HEK293T (cell line): ENCODE measurements at regions not wholly inside any gene's neighbourhood (a gene's known extent, or its start where the extent isn't known, plus 50 kb on each side); places are given as distances from the start of the nearest gene placed in this dataset.

ENCODE experiments used
- ARNT ChIP-seq: fragments of 450-650 bp; IDR thresholded peaks from 2 replicates; pipeline ENCODE4 v1.6.1; 2017; ENCODE audit warnings: mild to moderate bottlenecking
- BHLHE40 ChIP-seq: fragments of 450-650 bp; IDR thresholded peaks from 2 replicates; pipeline ENCODE4 v1.6.1; 2016; ENCODE audit warnings: mild to moderate bottlenecking, moderate library complexity, borderline replicate concordance
- FOXA1 ChIP-seq: fragments of 450-650 bp; IDR thresholded peaks from 2 replicates; pipeline ENCODE4 v1.6.1; 2016; ENCODE audit warnings: mild to moderate bottlenecking
- FOXK2 ChIP-seq: fragments of 450-650 bp; IDR thresholded peaks from 2 replicates; pipeline ENCODE4 v1.6.1; 2016; ENCODE audit warnings: mild to moderate bottlenecking
- FOXM1 ChIP-seq: fragments of 450-650 bp; IDR thresholded peaks from 2 replicates; pipeline ENCODE4 v1.6.1; 2017; ENCODE audit warnings: mild to moderate bottlenecking, borderline replicate concordance
- L3MBTL2 ChIP-seq: fragments of 450-650 bp; conservative IDR thresholded peaks from 2 replicates; pipeline ENCODE4 v1.6.1; 2016; ENCODE audit warnings: mild to moderate bottlenecking
- LEF1 ChIP-seq: fragments of 450-650 bp; IDR thresholded peaks from 2 replicates; pipeline ENCODE4 v1.6.1; 2017; ENCODE audit warnings: mild to moderate bottlenecking, borderline replicate concordance
- SP1 ChIP-seq: fragments of 450-650 bp; IDR thresholded peaks from 2 replicates; pipeline ENCODE4 v1.6.1; 2017
- SUZ12 ChIP-seq: fragments of 450-650 bp; IDR thresholded peaks from 2 replicates; pipeline ENCODE4 v1.6.1; 2016; ENCODE audit warnings: mild to moderate bottlenecking
- TARDBP ChIP-seq: fragments of 450-650 bp; IDR thresholded peaks from 2 replicates; pipeline ENCODE4 v1.6.1; 2016
- ZNF384 ChIP-seq: fragments of 450-650 bp; IDR thresholded peaks from 2 replicates; pipeline ENCODE4 v1.6.1; 2016
- TF ChIP-seq, protein P1 (sequence below): fragments of 450-650 bp; IDR thresholded peaks from 2 replicates; pipeline ENCODE4 v1.6.1; 2016

DNA sequence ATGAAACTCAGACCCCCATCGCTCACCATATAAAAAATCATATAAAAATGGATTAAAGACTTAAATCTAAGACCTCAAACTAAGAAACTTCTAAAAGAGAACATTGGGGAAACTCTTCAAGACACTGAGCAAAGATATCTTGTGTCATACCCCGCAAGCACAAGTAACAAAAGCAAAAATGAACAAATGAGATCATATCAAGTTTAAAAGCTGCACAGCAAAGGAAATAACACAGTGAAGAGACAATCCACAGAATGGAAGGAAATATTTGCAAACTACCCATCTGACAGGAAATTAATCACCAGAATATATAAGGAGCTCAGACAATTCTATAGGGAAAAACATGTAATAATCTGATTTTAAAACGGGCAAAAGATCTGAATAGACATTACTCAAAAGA lies 808.3 kb downstream of the LIG4 start:
- TF ChIP-seq L3MBTL2 (no peak), LEF1 (no peak), FOXA1 (no peak), SUZ12 (no peak), ZNF384 (no peak), BHLHE40 (no peak), TARDBP (no peak), FOXK2 (no peak), ARNT (no peak), SP1 (no peak), FOXM1 (no peak)
- TF ChIP-seq, protein P1, sequence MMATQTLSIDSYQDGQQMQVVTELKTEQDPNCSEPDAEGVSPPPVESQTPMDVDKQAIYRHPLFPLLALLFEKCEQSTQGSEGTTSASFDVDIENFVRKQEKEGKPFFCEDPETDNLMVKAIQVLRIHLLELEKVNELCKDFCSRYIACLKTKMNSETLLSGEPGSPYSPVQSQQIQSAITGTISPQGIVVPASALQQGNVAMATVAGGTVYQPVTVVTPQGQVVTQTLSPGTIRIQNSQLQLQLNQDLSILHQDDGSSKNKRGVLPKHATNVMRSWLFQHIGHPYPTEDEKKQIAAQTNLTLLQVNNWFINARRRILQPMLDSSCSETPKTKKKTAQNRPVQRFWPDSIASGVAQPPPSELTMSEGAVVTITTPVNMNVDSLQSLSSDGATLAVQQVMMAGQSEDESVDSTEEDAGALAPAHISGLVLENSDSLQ: no peak
